HEK293 (cell line): ENCODE measurements at regions not wholly inside any gene's neighbourhood (a gene's known extent, or its start where the extent isn't known, plus 50 kb on each side); places are given as distances from the start of the nearest gene placed in this dataset.

Experiments used
- BCL11B ChIP-seq: fragments of 450-650 bp; formaldehyde crosslinking; IDR thresholded peaks from 2 replicates; pipeline ENCODE4 v1.5.1; 2016; ENCODE audit warnings: low read depth, missing biosample characterization, missing genetic modification characterization
- CTCF ChIP-seq: fragments of 450-650 bp; formaldehyde crosslinking; IDR thresholded peaks from 2 replicates; pipeline ENCODE4 v1.5.1; 2016; ENCODE audit warnings: missing biosample characterization, missing genetic modification characterization
- KLF8 ChIP-seq: fragments of 450-650 bp; formaldehyde crosslinking; IDR thresholded peaks from 2 replicates; pipeline ENCODE4 v1.5.1; 2016; ENCODE audit warnings: missing biosample characterization, missing genetic modification characterization
- OVOL3 ChIP-seq: fragments of 450-650 bp; formaldehyde crosslinking; IDR thresholded peaks from 2 replicates; pipeline ENCODE4 v1.5.1; 2016; ENCODE audit warnings: missing biosample characterization, missing genetic modification characterization
- REST ChIP-seq: fragments of 450-650 bp; formaldehyde crosslinking; IDR thresholded peaks from 2 replicates; pipeline ENCODE4 v1.5.1; 2016; ENCODE audit warnings: missing biosample characterization, missing genetic modification characterization
- ZNF121 ChIP-seq: fragments of 450-650 bp; formaldehyde crosslinking; IDR thresholded peaks from 2 replicates; pipeline ENCODE4 v1.5.1; 2016; ENCODE audit warnings: missing biosample characterization, missing genetic modification characterization
- ZNF175 ChIP-seq: fragments of 450-650 bp; formaldehyde crosslinking; IDR thresholded peaks from 2 replicates; pipeline ENCODE4 v1.5.1; 2016; ENCODE audit warnings: missing biosample characterization, missing genetic modification characterization
- ZNF239 ChIP-seq: fragments of 450-650 bp; formaldehyde crosslinking; IDR thresholded peaks from 2 replicates; pipeline ENCODE4 v1.5.1; 2016; ENCODE audit warnings: missing biosample characterization, missing genetic modification characterization
- ZNF350 ChIP-seq: fragments of 450-650 bp; formaldehyde crosslinking; IDR thresholded peaks from 2 replicates; pipeline ENCODE4 v1.5.0; 2017; ENCODE audit warnings: missing biosample characterization, mild to moderate bottlenecking, missing genetic modification characterization
- ZNF449 ChIP-seq: fragments of 450-650 bp; formaldehyde crosslinking; IDR thresholded peaks from 2 replicates; pipeline ENCODE4 v1.5.1; 2017; ENCODE audit warnings: missing biosample characterization, mild to moderate bottlenecking, missing genetic modification characterization, moderate library complexity
- ZNF501 ChIP-seq: fragments of 450-650 bp; formaldehyde crosslinking; IDR thresholded peaks from 2 replicates; pipeline ENCODE4 v1.5.1; 2016; ENCODE audit warnings: missing biosample characterization, missing genetic modification characterization
- ZNF645 ChIP-seq: fragments of 450-650 bp; formaldehyde crosslinking; IDR thresholded peaks from 2 replicates; pipeline ENCODE4; 2016; ENCODE audit warnings: missing biosample characterization, missing genetic modification characterization

GRCh38 chr2:128801576-128801975 is 482.9 kb upstream of the HS6ST1 start:
- TF ChIP-seq ZNF175 = no peak
- no peak for TF ChIP-seq OVOL3 (tag by site-specific recombination)
- TF ChIP-seq KLF8 (tag by site-specific recombination) = no peak
- TF ChIP-seq CTCF (tag by site-specific recombination) = no peak
- no peak for TF ChIP-seq ZNF501 (tag by site-specific recombination)
- no peak for TF ChIP-seq ZNF449 (tag by site-specific recombination)
- TF ChIP-seq ZNF350 (tag by site-specific recombination) = no peak
- TF ChIP-seq BCL11B (tag by site-specific recombination) = no peak
- TF ChIP-seq ZNF121 (tag by site-specific recombination) = no peak
- no peak for TF ChIP-seq ZNF645 (tag by site-specific recombination)
- TF ChIP-seq ZNF239 (tag by site-specific recombination) = no peak
- TF ChIP-seq REST (tag by site-specific recombination) = no peak
